ENCODE measurements at regions not wholly inside any gene's neighbourhood (a gene's known extent, or its start where the extent isn't known, plus 50 kb on each side); places are given as distances from the start of the nearest gene placed in this dataset.

DNA sequence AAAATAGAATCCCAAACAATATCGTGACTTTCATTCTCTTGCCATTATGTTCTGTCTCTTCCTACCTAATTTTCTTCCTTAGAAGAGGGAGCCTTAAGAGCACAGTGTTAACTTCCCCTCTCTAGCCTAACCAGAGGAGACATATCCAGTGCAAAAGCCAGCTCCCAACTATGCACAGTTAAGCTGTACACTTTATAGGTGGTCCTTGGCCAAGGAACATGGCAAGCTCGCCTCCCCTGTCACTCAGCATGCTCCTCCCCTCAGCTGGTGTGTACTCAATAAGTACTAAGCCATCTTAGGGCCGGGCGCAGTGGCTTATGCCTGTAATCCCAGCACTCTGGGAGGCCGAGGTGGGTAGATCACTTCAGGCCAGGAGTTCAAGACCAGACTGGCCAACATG, 255.1 kb upstream of the TMPO start:
- no peak for TF ChIP-seq CTCF (conservative IDR thresholded peaks at IDR 0.05; ENCODE audit: low read depth, low read length)
- no peak for DNase-seq (ENCODE audit: low read depth)
- H3K4me3 ChIP-seq (ENCODE audit: low read depth, low read length), result no peak overlapping the region

DNA sequence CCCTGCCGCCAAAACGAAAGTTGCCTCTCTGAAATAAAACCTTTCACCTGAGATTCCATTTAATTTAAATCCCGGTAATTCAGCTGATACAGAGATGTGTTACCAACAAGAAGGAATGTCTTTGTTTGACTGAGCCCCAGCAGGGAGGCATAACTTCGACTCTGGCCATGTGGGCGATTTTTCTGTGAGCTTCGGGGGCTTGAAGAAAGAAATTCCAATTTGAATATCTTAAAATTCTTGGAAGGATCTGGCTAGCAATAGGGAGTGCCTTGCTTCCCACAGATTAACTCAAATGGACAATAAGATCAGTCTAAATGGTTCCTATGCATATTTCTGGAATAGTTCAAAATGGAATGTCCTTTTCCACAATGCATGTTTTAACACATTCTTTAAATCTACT, 252.5 kb upstream of the TMPO start:
- DNase-seq (ENCODE audit: low read depth), result no peak
- no peak for TF ChIP-seq CTCF (conservative IDR thresholded peaks at IDR 0.05; ENCODE audit: low read depth, low read length)
- H3K4me3 ChIP-seq (ENCODE audit: low read depth, low read length), result no peak overlapping the region

- TF ChIP-seq CTCF (conservative IDR thresholded peaks at IDR 0.05; ENCODE audit: low read depth, low read length), result no peak
- DNase-seq (ENCODE audit: low read depth), result no peak
- H3K4me3 ChIP-seq (ENCODE audit: low read depth, low read length), result no peak overlapping the region
Measured at GRCh38 chr12:98274430-98275130, 240.8 kb upstream of the TMPO start.

DNA sequence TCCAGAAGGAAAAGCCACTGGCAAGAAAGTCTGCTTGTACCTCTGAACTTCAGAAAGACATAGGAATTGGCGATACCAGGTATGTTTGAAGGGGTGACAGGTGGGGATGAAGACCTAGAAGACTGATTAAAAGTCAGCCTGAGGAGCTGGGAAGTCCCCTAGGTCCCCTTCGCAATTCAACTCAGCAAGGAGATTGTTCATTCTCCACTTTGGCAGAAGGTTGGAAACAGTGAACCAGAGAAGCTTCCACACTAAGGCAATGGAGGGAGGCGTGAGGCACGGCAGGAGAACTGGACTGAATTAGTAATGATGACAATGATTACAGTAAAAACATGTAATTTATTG, 240.3 kb upstream of the TMPO start:
- TF ChIP-seq CTCF (conservative IDR thresholded peaks at IDR 0.05; ENCODE audit: low read depth, low read length), result no peak
- DNase-seq (ENCODE audit: low read depth), result no peak
- H3K4me3 ChIP-seq (ENCODE audit: low read depth, low read length), result no peak overlapping the region

DNA sequence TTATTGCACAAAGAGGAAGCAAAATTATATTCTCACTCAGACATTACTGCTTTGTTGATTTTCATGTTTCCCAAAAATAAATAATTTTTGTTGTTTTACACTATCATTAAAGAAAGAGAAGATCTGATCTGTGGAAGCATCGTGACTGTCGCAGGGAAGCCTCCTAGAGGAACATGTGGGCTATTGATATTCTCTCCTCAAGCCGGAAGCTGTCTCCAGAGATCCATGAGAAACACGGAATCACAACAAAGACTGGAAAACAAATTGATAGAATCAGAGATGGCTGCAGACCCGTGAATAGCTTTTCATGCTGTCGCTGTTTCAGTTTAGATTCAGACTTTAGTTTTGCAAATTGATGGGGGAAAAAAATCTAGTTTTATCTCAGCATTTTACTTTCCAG, 235.2 kb upstream of the TMPO start:
- TF ChIP-seq CTCF (conservative IDR thresholded peaks at IDR 0.05; ENCODE audit: low read depth, low read length), result no peak
- DNase-seq (ENCODE audit: low read depth), result no peak
- no peak overlapping the region for H3K4me3 ChIP-seq (ENCODE audit: low read depth, low read length)

- no peak for DNase-seq (ENCODE audit: low read depth)
- no peak overlapping the region for H3K4me3 ChIP-seq (ENCODE audit: low read depth, low read length)
- TF ChIP-seq CTCF (conservative IDR thresholded peaks at IDR 0.05; ENCODE audit: low read depth, low read length), result no peak
Measured at GRCh38 chr12:98280621-98281020, 234.8 kb upstream of the TMPO start.

GRCh38 chr12:98291828-98292227, 223.6 kb upstream of the TMPO start:
- no peak for TF ChIP-seq CTCF (conservative IDR thresholded peaks at IDR 0.05; ENCODE audit: low read depth, low read length)
- no peak for DNase-seq (ENCODE audit: low read depth)
- H3K4me3 ChIP-seq (ENCODE audit: low read depth, low read length), result no peak overlapping the region
